Neural cell (in vitro differentiated cells): ENCODE measurements at regions not wholly inside any gene's neighbourhood (a gene's known extent, or its start where the extent isn't known, plus 50 kb on each side); places are given as distances from the start of the nearest gene placed in this dataset.

ENCODE experiments used
- H2AFZ ChIP-seq: fragments of 200-600, 300-800 bp; sonication (generic), shearing (Covaris generic); 2 replicates; pipeline ENCODE4 v1.6.0; 2014; ENCODE audit warnings: low read depth, mild to moderate bottlenecking, antibody characterized with exemption, low read length, moderate library complexity
- H3F3A ChIP-seq: fragments of 200-600 bp; shearing (Covaris generic); 2 replicates; pipeline ENCODE4 v1.6.1; 2016; ENCODE audit warnings: mild to moderate bottlenecking, moderate library complexity, mixed read lengths, antibody characterized with exemption, low read length; ENCODE audit not compliant: insufficient read depth, poor library complexity, severe bottlenecking
- H3K27ac ChIP-seq: fragments of 200-600, 300-800 bp; sonication (generic), shearing (Covaris generic); 2 replicates; pipeline ENCODE4 v1.5.1; 2014; ENCODE audit warnings: mild to moderate bottlenecking, low read length, moderate library complexity
- H3K27me3 ChIP-seq: fragments of 300-800, 200-600 bp; sonication (generic), shearing (Covaris generic); 2 replicates; pipeline ENCODE4 v1.6.0; 2014; ENCODE audit warnings: mild to moderate bottlenecking, low read depth, low read length, moderate library complexity; ENCODE audit not compliant: insufficient read depth
- H3K36me3 ChIP-seq: fragments of 300-800, 200-600 bp; sonication (generic), shearing (Covaris generic); 2 replicates; pipeline ENCODE4 v1.5.1; 2014; ENCODE audit warnings: mild to moderate bottlenecking, antibody characterized with exemption, low read length, moderate library complexity; ENCODE audit not compliant: insufficient read depth
- H3K4me2 ChIP-seq: fragments of 300-800, 200-600 bp; sonication (generic), shearing (Covaris generic); 2 replicates; pipeline ENCODE4 v1.6.0; 2014; ENCODE audit warnings: mild to moderate bottlenecking, low read length
- H3K4me3 ChIP-seq: fragments of 300-800, 200-600 bp; sonication (generic), shearing (Covaris generic); 2 replicates; pipeline ENCODE4 v1.5.1; 2014; ENCODE audit warnings: mild to moderate bottlenecking, low read length, moderate library complexity
- H3K79me2 ChIP-seq: fragments of 200-600 bp; shearing (Covaris generic); replicated peaks from 2 replicates; pipeline ENCODE4 v1.6.0; 2014; ENCODE audit warnings: mild to moderate bottlenecking, low read length, moderate library complexity; ENCODE audit not compliant: insufficient read depth
- H3K9ac ChIP-seq: fragments of 300-800, 200-600 bp; sonication (generic), shearing (Covaris generic); 2 replicates; pipeline ENCODE4 v1.6.1; 2016; ENCODE audit warnings: mild to moderate bottlenecking, low read length, mixed read lengths
- H3K9me2 ChIP-seq: fragments of 200-600 bp; shearing (Covaris generic); 2 replicates; pipeline ENCODE4 v1.6.1; 2016; ENCODE audit warnings: mild to moderate bottlenecking, low read length, mixed read lengths; ENCODE audit not compliant: insufficient read depth
- H3K9me3 ChIP-seq: fragments of 200-600, 300-800 bp; sonication (generic), shearing (Covaris generic); 2 replicates; pipeline ENCODE4 v1.6.1; 2016; ENCODE audit warnings: mild to moderate bottlenecking, mixed run types, low read length, moderate library complexity, mixed read lengths
- H4K20me1 ChIP-seq: fragments of 200-600 bp; shearing (Covaris generic); 2 replicates; pipeline ENCODE4 v1.6.1; 2016; ENCODE audit warnings: mild to moderate bottlenecking, mixed run types; ENCODE audit not compliant: insufficient read depth
- EP300 ChIP-seq: fragments of 450-650 bp; conservative IDR thresholded peaks from 2 replicates; pipeline ENCODE4 v1.6.1; 2014; ENCODE audit warnings: antibody characterized with exemption, mild to moderate bottlenecking, moderate library complexity; ENCODE audit not compliant: poor library complexity, severe bottlenecking
- EZH2 ChIP-seq: fragments of 200-600, 300-800 bp; shearing (Covaris generic), sonication (generic); IDR thresholded peaks from 2 replicates; pipeline ENCODE4 v1.6.1; 2014; ENCODE audit warnings: antibody characterized with exemption, low read length, borderline replicate concordance, mild to moderate bottlenecking; ENCODE audit not compliant: insufficient read depth, poor library complexity, severe bottlenecking
- MXI1 ChIP-seq: fragments of 450-650 bp; conservative IDR thresholded peaks from 2 replicates; pipeline ENCODE4 v1.6.1; 2014; ENCODE audit warnings: antibody characterized with exemption, mild to moderate bottlenecking; ENCODE audit not compliant: poor library complexity, severe bottlenecking
- POLR2AphosphoS5 ChIP-seq: IDR thresholded peaks from 2 replicates; pipeline ENCODE4 v1.6.1; 2012
- RAD21 ChIP-seq: fragments of 450-650 bp; conservative IDR thresholded peaks from 2 replicates; pipeline ENCODE4 v1.6.1; 2014; ENCODE audit warnings: antibody characterized with exemption, mild to moderate bottlenecking, moderate library complexity
- SMC3 ChIP-seq: fragments of 450-650 bp; conservative IDR thresholded peaks from 2 replicates; pipeline ENCODE4 v1.6.1; 2014; ENCODE audit warnings: antibody characterized with exemption, mild to moderate bottlenecking, moderate library complexity; ENCODE audit not compliant: poor library complexity
- TAF1 ChIP-seq: IDR thresholded peaks from 2 replicates; pipeline ENCODE4 v1.6.1; 2012; ENCODE audit warnings: low read depth
- TF ChIP-seq, protein P1 (sequence below): IDR thresholded peaks from 2 replicates; pipeline ENCODE4 v1.6.1; 2012; ENCODE audit warnings: borderline replicate concordance
- TF ChIP-seq, protein P2 (sequence below): fragments of 450-650 bp; IDR thresholded peaks from 2 replicates; pipeline ENCODE4 v1.5.1; 2014; ENCODE audit warnings: antibody characterized with exemption, mild to moderate bottlenecking, moderate library complexity; ENCODE audit not compliant: poor library complexity, severe bottlenecking

DNA sequence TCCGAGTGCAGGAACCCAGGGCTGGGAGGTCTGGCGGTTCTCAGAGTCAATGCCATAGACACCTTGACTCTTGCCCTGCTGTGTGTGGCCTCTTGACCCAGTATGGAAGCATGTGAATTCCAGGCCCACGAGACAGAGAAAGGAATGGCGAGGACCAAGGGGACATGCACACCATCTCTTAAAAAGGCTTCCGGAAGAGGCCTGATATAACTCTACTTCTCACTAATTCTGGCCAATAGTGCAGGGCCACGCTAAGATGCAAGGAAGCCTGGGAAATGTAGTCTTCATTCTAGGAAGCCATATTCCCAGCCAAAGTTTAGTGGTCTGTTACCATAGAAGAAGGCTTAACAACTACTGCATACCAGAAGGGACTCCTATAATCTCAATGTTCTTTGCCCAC, 177.0 kb upstream of the KCNG1 start:
- H3K9ac ChIP-seq, result no peak overlapping the region
- H3K4me2 ChIP-seq, result no peak overlapping the region
- H3K36me3 ChIP-seq, result no peaks in the 10 kb centered on the region
- TF ChIP-seq POLR2AphosphoS5, result no peak
- TF ChIP-seq RAD21, result no peak
- TF ChIP-seq EP300, result no peak
- TF ChIP-seq, protein P1, sequence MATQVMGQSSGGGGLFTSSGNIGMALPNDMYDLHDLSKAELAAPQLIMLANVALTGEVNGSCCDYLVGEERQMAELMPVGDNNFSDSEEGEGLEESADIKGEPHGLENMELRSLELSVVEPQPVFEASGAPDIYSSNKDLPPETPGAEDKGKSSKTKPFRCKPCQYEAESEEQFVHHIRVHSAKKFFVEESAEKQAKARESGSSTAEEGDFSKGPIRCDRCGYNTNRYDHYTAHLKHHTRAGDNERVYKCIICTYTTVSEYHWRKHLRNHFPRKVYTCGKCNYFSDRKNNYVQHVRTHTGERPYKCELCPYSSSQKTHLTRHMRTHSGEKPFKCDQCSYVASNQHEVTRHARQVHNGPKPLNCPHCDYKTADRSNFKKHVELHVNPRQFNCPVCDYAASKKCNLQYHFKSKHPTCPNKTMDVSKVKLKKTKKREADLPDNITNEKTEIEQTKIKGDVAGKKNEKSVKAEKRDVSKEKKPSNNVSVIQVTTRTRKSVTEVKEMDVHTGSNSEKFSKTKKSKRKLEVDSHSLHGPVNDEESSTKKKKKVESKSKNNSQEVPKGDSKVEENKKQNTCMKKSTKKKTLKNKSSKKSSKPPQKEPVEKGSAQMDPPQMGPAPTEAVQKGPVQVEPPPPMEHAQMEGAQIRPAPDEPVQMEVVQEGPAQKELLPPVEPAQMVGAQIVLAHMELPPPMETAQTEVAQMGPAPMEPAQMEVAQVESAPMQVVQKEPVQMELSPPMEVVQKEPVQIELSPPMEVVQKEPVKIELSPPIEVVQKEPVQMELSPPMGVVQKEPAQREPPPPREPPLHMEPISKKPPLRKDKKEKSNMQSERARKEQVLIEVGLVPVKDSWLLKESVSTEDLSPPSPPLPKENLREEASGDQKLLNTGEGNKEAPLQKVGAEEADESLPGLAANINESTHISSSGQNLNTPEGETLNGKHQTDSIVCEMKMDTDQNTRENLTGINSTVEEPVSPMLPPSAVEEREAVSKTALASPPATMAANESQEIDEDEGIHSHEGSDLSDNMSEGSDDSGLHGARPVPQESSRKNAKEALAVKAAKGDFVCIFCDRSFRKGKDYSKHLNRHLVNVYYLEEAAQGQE, result no peak
- TF ChIP-seq, protein P2, sequence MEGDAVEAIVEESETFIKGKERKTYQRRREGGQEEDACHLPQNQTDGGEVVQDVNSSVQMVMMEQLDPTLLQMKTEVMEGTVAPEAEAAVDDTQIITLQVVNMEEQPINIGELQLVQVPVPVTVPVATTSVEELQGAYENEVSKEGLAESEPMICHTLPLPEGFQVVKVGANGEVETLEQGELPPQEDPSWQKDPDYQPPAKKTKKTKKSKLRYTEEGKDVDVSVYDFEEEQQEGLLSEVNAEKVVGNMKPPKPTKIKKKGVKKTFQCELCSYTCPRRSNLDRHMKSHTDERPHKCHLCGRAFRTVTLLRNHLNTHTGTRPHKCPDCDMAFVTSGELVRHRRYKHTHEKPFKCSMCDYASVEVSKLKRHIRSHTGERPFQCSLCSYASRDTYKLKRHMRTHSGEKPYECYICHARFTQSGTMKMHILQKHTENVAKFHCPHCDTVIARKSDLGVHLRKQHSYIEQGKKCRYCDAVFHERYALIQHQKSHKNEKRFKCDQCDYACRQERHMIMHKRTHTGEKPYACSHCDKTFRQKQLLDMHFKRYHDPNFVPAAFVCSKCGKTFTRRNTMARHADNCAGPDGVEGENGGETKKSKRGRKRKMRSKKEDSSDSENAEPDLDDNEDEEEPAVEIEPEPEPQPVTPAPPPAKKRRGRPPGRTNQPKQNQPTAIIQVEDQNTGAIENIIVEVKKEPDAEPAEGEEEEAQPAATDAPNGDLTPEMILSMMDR, result no peak
- TF ChIP-seq SMC3, result no peak
- no peak for TF ChIP-seq EZH2
- TF ChIP-seq TAF1, result no peak
- TF ChIP-seq MXI1, result no peak
- no peaks in the 10 kb centered on the region for H4K20me1 ChIP-seq
- H3K9me3 ChIP-seq, result no peaks in the 10 kb centered on the region
- H3K27ac ChIP-seq, result no peak overlapping the region
- H3K9me2 ChIP-seq, result no peaks in the 10 kb centered on the region
- H2AFZ ChIP-seq, result no peak overlapping the region
- no peaks in the 10 kb centered on the region for H3K79me2 ChIP-seq
- no peak overlapping the region for H3K4me3 ChIP-seq
- no peaks in the 10 kb centered on the region for H3K27me3 ChIP-seq
- no peaks in the 10 kb centered on the region for H3F3A ChIP-seq

DNA sequence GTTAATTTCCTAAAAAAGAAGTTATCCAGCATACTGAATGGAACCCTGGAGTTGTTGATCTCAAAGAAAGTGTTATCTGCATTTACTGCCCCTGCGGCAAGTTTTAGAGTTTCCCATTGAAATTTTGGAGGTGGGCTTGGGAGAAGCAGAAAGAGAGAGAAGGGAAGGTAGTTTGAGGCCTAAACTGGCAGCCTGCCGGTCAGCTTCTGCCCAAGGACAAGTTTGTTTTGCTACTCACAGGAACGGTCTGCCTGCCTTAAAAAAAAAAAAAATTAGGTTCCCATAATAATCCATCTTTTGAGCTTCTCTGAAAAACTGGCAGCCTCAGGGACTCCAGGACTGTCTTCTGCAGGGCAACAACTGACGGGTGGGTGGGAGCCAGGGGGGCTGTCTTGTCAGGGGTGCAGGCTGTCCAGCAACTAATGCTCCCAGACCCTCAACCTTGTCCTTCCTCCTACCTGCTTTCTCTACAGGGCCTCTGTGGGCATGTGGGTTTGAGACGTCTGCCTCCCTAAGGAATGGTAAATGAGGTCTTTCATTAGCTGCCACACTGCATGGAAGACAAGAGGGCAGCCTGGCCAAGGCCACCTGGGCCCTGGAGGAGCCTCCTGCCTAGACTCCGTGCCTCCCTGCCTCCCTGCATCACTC, 176.1 kb upstream of the KCNG1 start:
- no peaks in the 10 kb centered on the region for H3K27me3 ChIP-seq
- H3K27ac ChIP-seq, result no peak overlapping the region
- no peak overlapping the region for H2AFZ ChIP-seq
- no peak overlapping the region for H3K9ac ChIP-seq
- no peak for TF ChIP-seq RAD21
- H3K4me2 ChIP-seq, result no peak overlapping the region
- H3K4me3 ChIP-seq, result no peak overlapping the region
- H4K20me1 ChIP-seq, result no peaks in the 10 kb centered on the region
- H3F3A ChIP-seq, result no peaks in the 10 kb centered on the region
- H3K79me2 ChIP-seq, result no peaks in the 10 kb centered on the region
- no peaks in the 10 kb centered on the region for H3K36me3 ChIP-seq
- H3K9me2 ChIP-seq, result no peaks in the 10 kb centered on the region
- H3K9me3 ChIP-seq, result no peaks in the 10 kb centered on the region

DNA sequence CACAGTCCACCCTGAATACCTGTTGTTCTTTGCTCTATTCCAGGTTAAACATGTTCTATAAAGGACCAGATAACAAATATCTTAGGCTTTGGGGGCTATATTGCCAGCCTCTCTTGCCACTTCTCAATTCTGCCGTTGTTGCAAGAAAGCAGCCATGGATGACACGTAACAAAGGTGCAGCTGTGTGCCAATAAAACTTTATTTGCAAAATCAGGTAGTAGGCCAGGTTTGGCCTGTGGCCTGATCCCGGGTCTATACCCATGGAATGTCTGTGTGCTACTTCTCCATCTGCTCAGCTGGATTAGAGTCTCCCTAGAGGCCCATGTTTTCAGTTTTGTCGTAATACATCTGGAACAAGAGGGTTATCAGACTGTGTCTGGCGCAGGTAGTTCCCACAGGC, 175.3 kb upstream of the KCNG1 start:
- H3K4me3 ChIP-seq, result no peak overlapping the region
- no peaks in the 10 kb centered on the region for H3K9me3 ChIP-seq
- H3K36me3 ChIP-seq, result no peaks in the 10 kb centered on the region
- H3K27ac ChIP-seq, result no peak overlapping the region
- no peak for TF ChIP-seq RAD21
- no peak for TF ChIP-seq EP300
- TF ChIP-seq, protein P1, result no peak
- TF ChIP-seq SMC3, result no peak
- TF ChIP-seq MXI1, result no peak
- TF ChIP-seq, protein P2, result no peak
- no peak for TF ChIP-seq TAF1
- TF ChIP-seq POLR2AphosphoS5, result no peak
- no peak for TF ChIP-seq EZH2
- H4K20me1 ChIP-seq, result no peaks in the 10 kb centered on the region
- no peak overlapping the region for H3K9ac ChIP-seq
- no peaks in the 10 kb centered on the region for H3K79me2 ChIP-seq
- H3K27me3 ChIP-seq, result no peaks in the 10 kb centered on the region
- H2AFZ ChIP-seq, result no peak overlapping the region
- no peaks in the 10 kb centered on the region for H3F3A ChIP-seq
- no peak overlapping the region for H3K4me2 ChIP-seq
- no peaks in the 10 kb centered on the region for H3K9me2 ChIP-seq
